ENCODE measurements at regions not wholly inside any gene's neighbourhood (a gene's known extent, or its start where the extent isn't known, plus 50 kb on each side); places are given as distances from the start of the nearest gene placed in this dataset.
A peak's percentile ranks its signal among the peaks of the same experiment; 100 is the strongest.

- DNase-seq (ENCODE audit: low read depth in 2 of 2), result no peak
Measured at GRCh38 chr13:42658019-42658418, 84.1 kb downstream of the TNFSF11 start.

GRCh38 chr13:42660333-42660965 is 86.5 kb downstream of the TNFSF11 start:
- DNase-seq (ENCODE audit: low read depth in 2 of 2), result no peak

DNA sequence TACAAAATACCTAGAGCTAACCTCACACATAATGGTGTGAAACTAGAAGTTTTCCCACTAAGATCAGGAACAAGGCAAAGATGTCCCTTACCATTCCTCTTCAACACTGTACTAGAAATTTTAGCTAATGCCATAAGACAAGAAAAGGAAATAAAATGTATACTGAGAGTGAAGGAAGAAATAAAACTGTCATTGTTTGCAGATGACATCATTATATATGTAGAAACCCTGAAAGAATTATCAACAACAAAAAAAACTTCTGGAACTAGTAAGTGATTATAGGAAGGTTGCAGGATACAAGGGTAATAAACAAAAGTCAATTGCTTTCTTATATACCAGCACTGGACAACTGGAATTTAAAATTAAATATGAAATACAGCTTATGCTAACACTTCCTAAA is 93.7 kb downstream of the TNFSF11 start:
- DNase-seq (ENCODE audit: low read depth in 2 of 2), result no peak

DNA sequence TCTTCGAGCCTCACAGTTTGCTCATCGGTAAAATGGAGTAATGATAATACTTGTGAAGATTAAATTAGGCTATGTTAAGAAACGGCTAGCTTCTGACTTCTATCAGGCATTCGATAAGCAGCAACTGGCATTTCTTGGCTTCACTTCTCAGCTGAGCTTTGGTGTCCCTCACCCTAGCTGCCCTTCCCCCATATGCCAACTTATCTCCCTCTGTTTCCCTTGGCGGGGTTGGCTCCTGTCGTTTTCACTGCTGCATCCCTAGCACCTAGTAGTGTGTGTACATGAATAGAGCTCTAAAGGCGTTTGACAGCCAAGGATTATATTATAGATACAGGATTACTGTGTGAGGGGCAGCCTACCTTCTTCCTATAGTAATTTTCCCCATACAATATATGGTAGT is 97.5 kb downstream of the TNFSF11 start:
- no peak for DNase-seq (ENCODE audit: low read depth in 2 of 2)

DNA sequence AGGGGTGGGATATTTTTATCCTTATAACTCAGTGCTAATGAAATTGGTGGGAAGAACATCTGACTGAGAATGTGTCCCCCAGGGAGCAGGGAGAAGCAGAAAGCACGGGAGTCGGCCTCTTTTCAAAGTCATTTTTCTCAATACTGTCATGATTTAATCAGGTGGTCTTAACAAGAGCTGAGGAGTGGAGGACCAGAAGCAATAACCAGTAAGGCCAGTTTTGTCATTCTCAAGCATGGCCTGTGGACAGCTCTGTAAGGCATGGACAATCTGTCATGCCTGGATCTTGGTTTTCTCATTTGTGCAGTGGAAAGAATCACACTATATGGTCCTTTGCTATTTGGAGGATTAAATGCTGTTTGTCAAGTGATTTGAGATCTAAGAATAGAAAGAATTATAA is 99.7 kb downstream of the TNFSF11 start:
- no peak for DNase-seq (ENCODE audit: low read depth in 2 of 2)

DNA sequence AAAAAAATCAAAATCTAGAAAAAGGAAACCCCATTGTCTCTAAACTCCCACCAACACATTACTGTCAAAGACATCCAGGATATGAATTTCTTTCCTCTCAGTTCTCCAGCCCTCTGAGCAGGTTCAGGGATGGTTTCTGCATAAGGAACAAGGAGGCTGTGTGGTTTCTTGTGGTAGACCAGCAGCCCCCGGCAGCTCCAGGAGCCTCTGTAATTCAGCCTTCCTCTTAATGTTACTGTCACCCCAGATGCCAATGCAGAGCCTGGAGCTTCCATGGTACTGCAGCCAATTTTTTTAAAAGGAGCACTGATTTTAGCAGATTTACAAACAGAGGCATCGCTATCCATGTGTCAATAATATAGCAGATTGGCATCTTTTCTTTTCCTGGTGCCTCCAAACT is 100.6 kb upstream of the FAM216B start:
- DNase-seq (ENCODE audit: low read depth in 2 of 2), result no peak

DNA sequence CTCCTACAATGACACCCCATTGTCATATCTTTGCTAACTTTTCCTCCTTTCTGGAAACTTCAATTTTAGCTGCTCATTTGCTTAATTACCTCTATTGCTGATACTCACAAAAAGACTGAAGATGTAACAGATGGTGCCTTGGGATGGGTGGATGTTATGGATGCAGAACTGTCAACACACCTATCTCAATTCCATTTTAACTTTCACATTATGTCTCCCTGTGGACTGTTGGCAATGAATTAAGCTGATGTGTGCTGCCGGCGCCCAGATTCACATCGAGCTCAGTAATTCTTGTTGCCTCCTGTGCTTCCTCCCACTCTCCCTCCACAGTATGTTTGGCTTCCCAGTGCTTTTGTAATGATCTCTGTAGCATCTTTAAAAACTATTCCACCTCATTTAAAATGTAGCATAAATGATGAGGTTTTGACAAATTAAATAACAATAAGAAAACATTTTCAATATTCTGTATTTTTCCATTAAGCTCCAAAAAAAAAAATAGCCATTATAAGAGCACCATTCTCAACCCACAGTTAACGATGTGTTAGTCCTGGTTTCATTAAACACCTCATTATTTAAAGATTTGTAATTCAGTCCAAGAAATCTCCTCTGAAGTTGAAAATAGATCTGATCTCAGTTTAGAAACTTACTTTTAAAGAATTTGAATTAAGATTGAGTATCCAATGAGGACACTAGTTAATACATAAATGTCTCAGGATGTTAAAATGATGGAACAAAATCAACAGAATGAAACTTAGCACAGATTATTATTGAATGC is 99.9 kb upstream of the FAM216B start:
- DNase-seq (ENCODE audit: low read depth in 2 of 2), result no peak

- no peak for DNase-seq (ENCODE audit: low read depth in 2 of 2)
Measured at GRCh38 chr13:42684226-42684625, 97.2 kb upstream of the FAM216B start.

DNA sequence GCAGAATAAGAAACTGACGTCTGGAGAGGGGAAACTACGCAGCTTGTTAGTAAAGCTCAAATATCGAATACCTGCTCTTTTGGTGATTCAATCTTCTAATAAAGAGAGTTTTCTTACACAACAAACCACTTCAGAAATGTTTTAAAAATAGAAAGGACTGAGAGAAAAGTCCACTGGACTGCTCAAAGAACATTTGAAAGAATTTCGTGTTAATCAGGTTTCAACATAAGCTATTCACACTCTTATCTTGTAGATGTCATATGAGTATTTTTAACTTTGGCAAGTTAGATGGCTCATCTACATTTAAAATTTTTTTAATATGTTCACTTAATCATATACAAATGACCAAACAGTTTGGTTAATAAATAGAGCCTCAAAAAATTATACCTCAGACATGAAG is 95.6 kb upstream of the FAM216B start:
- no peak for DNase-seq (ENCODE audit: low read depth in 2 of 2)

DNA sequence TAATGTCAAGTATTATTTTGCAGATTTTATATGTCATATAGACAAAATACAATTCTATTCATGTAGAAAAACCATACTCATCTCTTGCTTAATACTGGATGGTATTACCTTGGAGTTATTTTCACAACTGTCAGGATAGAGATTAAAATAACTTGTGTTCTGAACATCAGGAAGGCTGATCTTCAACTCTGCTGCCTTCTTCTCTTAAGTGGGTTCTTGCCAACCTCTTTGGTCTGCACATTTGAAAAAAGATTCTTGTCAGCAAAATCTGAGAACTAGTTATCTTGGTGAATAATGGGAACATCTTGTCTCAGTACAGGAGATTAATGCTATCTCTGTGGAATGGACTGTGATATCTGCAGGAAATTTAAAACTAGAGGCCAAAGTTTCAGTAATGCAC is 95.2 kb upstream of the FAM216B start:
- no peak for DNase-seq (ENCODE audit: low read depth in 2 of 2)

DNA sequence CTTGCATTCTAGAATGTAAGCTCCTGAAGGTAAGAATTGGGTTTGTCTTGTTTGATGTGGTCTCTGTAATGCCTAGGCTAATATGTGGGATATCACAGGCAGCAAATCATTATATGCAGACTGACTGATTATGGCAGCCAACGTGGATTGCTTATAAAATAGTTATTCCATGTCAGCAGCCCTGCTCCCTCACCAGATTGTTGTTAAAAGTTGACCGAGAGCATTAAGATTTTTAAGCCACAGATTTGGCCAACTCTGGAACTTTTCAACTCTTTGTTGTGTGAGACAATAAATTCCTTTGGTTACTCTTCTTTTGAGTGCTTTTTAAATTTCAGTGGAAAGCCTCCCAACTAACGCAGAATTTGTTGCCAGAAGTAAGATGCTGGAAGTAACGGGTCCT is 92.6 kb upstream of the FAM216B start:
- no peak for DNase-seq (ENCODE audit: low read depth in 2 of 2)

GRCh38 chr13:42696191-42696590 is 85.2 kb upstream of the FAM216B start:
- peak; percentile 39 to 48 for DNase-seq (ENCODE audit: low read depth in 2 of 2)

- no peak for DNase-seq (ENCODE audit: low read depth in 2 of 2)
Measured at GRCh38 chr13:42699912-42700311, 81.5 kb upstream of the FAM216B start.

DNA sequence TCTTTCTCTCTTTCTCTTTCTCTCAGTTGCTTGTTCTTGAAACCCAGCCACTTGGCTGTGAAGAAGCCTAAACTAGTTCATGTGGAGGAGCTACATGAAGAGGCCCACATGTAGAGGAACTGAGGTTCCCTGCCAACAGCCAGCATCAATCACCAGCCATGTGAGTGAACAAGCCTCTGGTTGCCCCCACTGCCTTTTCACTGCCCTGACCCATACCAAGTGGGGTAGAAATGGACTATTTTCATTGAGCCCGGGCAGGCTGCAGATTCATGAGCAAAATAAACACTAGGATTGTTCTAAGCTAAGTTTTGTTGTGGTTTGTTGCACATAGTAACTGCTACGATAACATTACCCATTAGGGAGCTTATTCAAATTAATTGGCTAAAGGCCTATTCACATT is 78.7 kb upstream of the FAM216B start:
- no peak for DNase-seq (ENCODE audit: low read depth in 2 of 2)

DNA sequence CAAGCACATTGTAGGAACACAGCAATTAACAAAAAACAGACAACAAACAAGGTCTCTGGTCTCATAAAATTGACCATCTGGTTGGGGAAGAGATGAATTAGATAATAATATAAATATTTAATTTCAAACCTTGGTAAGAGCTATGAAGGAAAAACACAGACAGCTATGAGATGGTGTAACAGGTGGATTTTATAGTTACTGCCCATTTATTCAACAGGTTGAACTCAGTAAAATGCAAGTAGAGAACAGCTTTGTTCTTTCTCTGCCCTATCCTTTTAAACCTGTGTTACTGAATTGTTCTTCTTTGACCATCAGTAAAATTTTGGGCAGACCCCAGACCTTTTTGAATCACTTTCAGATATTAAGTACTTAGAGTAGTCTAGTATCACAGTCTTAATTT is 77.6 kb upstream of the FAM216B start:
- no peak for DNase-seq (ENCODE audit: low read depth in 2 of 2)

DNA sequence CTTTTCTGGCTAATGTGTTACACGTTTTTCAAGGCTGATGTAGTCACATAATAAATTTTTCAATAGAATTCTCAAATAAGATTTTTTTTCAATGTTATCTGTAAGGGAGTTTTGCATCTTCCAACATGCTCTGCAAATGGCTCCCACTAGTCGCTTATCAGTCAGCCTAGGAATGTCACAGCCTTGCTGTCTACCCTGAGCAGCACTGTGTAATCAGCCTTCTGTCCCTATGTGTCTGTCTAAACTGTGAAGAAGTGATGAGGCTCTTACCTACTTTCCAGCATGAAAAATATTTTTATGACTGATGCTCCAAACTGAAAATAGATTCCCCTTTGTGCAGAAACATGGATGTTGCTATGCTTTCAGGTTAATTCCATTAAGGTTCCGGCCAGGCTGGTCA is 75.1 kb upstream of the FAM216B start:
- DNase-seq (ENCODE audit: low read depth in 2 of 2), result no peak

GRCh38 chr13:42707048-42707447 is 74.3 kb upstream of the FAM216B start:
- DNase-seq (ENCODE audit: low read depth in 2 of 2), result peak in 1 of 2 experiments; percentile 3

DNA sequence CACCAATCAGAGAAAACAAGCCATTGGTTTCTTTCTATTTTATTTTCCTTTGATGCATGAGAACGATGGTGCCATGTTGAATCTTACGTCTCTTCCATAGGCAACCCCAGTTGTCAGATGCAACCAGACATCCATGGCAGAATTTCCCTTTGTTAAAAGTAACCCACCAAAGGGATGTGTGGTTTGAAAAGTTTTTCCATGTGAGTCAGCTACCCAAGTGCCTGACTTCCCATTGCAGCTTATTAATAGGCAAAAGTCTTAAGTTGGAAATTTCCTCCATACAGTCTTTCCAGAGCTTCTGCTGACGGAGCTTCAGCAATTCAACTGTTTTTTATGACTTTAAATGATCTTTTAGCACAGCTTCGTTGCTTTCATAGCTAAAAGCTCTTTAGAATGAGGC is 73.8 kb upstream of the FAM216B start:
- peak; percentile 38 to 52 for DNase-seq (ENCODE audit: low read depth in 2 of 2)

- DNase-seq (ENCODE audit: low read depth in 2 of 2), result no peak
Measured at GRCh38 chr13:42708391-42708790, 73.0 kb upstream of the FAM216B start.

GRCh38 chr13:42709276-42709675 is 72.1 kb upstream of the FAM216B start:
- no peak for DNase-seq (ENCODE audit: low read depth in 2 of 2)

DNA sequence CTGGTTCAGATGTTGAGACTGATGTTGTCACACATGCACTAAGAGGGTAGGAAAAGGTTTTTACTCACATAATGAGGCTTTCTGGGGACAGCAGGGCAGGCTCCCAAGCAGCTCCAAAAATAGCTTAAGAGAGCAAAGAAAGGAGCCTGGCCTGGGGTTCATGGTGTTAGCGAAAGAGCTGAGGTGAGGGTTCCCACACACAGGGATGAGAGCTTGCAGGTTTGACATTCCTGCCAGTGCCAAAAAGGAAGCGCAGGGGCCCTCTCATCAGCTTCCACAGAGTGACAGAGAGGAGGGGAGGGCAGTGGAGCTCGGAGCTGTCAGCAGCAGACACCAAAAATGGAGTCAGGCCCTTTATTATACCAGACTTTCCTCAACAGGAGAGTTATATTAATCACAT is 65.5 kb upstream of the FAM216B start:
- DNase-seq (ENCODE audit: low read depth in 2 of 2), result no peak

- DNase-seq (ENCODE audit: low read depth in 2 of 2), result no peak
Measured at GRCh38 chr13:42717176-42717575, 64.2 kb upstream of the FAM216B start.

- DNase-seq (ENCODE audit: low read depth in 2 of 2), result peak; percentile 97
Measured at GRCh38 chr13:42720113-42720857, 61.1 kb upstream of the FAM216B start.
